Gastrocnemius medialis (tissue), 4 donors: ENCODE measurements at regions not wholly inside any gene's neighbourhood (a gene's known extent, or its start where the extent isn't known, plus 50 kb on each side); places are given as distances from the start of the nearest gene placed in this dataset.

Experiments
- ATAC-seq, 2 donors: fragments of 150-250 bp; one replicate each; pipeline ENCODE4 v1.9.1; 2016
- DNase-seq, 2 donors: peaks; one replicate each; pipeline ENCODE4 v3.0.0-alpha.2; 2019
- H3K27ac ChIP-seq, 4 donors: fragments of 200-600 bp; sonication (generic); 1 replicate in 1 of 4; 2 replicates in 3 of 4; pipeline ENCODE4 v1.5.1; 2016 to 2018; ENCODE audit warnings: mild to moderate bottlenecking in 2 of 4, moderate library complexity in 1 of 4
- H3K27me3 ChIP-seq, 3 donors: fragments of 200-600 bp; sonication (generic) in 2 of 3; 1 replicate in 1 of 3; 2 replicates in 2 of 3; pipeline versions ENCODE4 v1.5.1 to v1.6.0; 2016 to 2019; ENCODE audit warnings: mild to moderate bottlenecking in 1 of 3, moderate library complexity in 1 of 3
- H3K36me3 ChIP-seq, 2 donors: fragments of 200-600 bp; sonication (generic) in 1 of 2; one replicate each; pipeline ENCODE4 v1.5.1; 2017 to 2018
- H3K4me1 ChIP-seq, 2 donors: fragments of 200-600 bp; sonication (generic) in 1 of 2; one replicate each; pipeline ENCODE4 v1.5.1; 2016 to 2017; ENCODE audit warnings: mild to moderate bottlenecking in 2 of 2
- H3K4me3 ChIP-seq, 4 donors: fragments of 200-600 bp; sonication (generic) in 3 of 4; 1 replicate in 1 of 4; 2 replicates in 3 of 4; pipeline ENCODE4 v1.5.1; 2016 to 2019; ENCODE audit warnings: mild to moderate bottlenecking in 2 of 4
- H3K9me3 ChIP-seq, 3 donors: fragments of 200-600 bp; sonication (generic) in 2 of 3; 1 replicate in 1 of 3; 2 replicates in 2 of 3; pipeline ENCODE4 v1.5.1; 2016 to 2019
- CTCF ChIP-seq, 5 experiments: fragments of 450-650 bp in 3 of 5; fragments of 200-600 bp in 2 of 5; sonication (generic) in 2 of 5; IDR thresholded peaks in 4 of 5; conservative IDR thresholded peaks in 1 of 5; 1 replicate in 4 of 5; 2 replicates in 1 of 5; pipeline ENCODE4 v1.5.1; 2016 to 2019; ENCODE audit warnings: antibody characterized with exemption in 5 of 5, mild to moderate bottlenecking in 3 of 5, moderate library complexity in 3 of 5
- POLR2A ChIP-seq, 2 donors: fragments of 450-650 bp; IDR thresholded peaks; one replicate each; pipeline ENCODE4 v1.6.1; 2017; ENCODE audit warnings: antibody characterized with exemption in 2 of 2, mild to moderate bottlenecking in 2 of 2, moderate library complexity in 2 of 2
- in situ Hi-C, 4 donors: fragments of 200-750 bp; cut with MboI; loops; one replicate each; pipeline versions ENCODE4 v1.15.0 to v1.8.0; 2017; ENCODE audit warnings: low sequenced_read_pairs in 4 of 4
- intact Hi-C: fragments of 100-400 bp; cut with DNase I; formaldehyde crosslinking; loops from one replicate; pipeline ENCODE4 v1.15.1; 2023; ENCODE audit warnings: low total_unique reads

DNA sequence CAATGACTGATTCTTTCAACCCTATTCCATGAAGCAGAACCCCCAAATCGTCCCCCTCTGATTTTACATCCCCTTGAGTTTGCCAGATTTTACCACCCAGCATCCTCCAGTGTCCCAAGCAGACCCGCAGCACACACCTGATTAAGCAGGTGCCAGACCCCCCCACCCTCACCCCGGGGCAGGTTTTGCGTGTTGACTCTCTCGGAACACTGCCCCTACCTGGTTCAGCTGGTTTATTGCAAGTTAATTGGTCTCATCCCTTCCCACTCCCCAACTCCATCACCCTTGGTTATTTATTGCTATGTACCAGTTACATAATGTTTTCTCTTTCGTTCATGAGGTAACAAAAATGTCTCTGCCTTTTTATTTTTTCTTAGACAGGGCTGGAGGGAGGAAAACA, 258.4 kb downstream of the BCOR start:
- Histone ChIP-seq H3K36me3 (no peaks in the 10 kb centered on the region), H3K27me3 (no peaks in the 10 kb centered on the region), H3K4me3 (no peak overlapping the region), H3K9me3 (no peaks in the 10 kb centered on the region), H3K4me1 (no peaks in the 10 kb centered on the region), H3K27ac (no peak overlapping the region)
- ATAC-seq (no peak), DNase-seq (no peak)
- TF ChIP-seq POLR2A (IDR thresholded peaks at IDR 0.05) (no peak), CTCF (IDR thresholded peaks at IDR 0.05 in 4 of 5, conservative IDR thresholded peaks at IDR 0.05 in 1 of 5) (no peak)
- intact Hi-C loops = no loop called here
- in situ Hi-C loops = loop anchor here in 1 of 4 donors (25.0 kb wide), 1 partner anchor 423 kb away; no protein-coding TSS in a partner anchor

DNA sequence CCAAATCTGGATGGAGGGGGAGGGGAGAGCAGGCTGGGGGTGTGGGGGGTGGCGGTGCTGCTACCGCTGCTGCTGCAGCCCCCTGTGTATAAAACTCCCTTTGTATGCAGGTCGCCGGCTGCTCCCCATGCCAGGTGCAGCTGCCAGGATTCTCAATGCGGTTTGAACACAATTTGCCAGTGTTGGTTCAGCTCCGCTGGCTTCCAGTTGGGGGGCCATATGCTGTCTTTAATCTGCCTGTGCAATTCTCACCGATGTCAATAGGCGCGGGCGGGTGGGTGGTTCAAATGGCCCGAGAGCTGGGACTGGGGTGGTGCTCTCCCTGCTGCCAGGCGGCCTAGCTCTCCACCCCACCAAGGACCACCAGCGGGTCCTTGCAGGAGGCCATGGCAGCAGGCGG, 257.6 kb downstream of the BCOR start:
- in situ Hi-C loops = loop anchor here in 1 of 4 donors (25.0 kb wide), 1 partner anchor 422 kb away; no protein-coding TSS in a partner anchor
- TF ChIP-seq POLR2A (IDR thresholded peaks at IDR 0.05) (no peak), CTCF (IDR thresholded peaks at IDR 0.05 in 4 of 5, conservative IDR thresholded peaks at IDR 0.05 in 1 of 5) (no peak)
- Histone ChIP-seq H3K27ac (no peak overlapping the region), H3K4me3 (no peak overlapping the region), H3K36me3 (no peaks in the 10 kb centered on the region), H3K4me1 (no peaks in the 10 kb centered on the region), H3K9me3 (no peaks in the 10 kb centered on the region), H3K27me3 (no peaks in the 10 kb centered on the region)
- intact Hi-C loops = no loop called here
- no peak for ATAC-seq
- DNase-seq = no peak

DNA sequence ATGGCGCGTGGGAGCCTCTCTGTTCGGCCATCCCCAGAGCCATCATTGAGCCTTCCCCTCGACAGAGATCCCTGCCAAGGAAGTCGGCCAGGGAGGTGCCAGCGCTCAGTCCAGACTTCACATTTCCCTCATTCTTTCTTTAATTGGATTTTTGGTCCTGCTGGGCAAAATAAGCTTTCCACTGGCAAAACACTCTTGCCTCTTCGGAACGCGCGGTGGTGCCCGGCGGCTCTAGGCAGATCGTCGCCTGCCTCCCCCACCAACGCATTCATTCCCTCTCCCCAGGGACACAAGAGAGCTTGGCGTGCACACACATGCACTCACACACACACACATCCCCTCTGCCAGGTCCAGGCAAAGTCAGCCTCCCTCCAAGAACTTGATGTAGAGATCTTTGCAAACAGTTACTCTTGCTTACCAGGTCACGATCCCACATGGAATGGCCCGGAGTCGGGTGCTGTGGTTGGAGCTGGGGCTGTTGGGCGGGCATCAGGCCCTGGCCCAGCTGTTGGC, 257.1 kb downstream of the BCOR start:
- H3K4me1 ChIP-seq = no peaks in the 10 kb centered on the region
- H3K36me3 ChIP-seq = no peaks in the 10 kb centered on the region
- no peak for DNase-seq
- H3K27me3 ChIP-seq = no peaks in the 10 kb centered on the region
- in situ Hi-C loops = loop anchor here in 1 of 4 donors (25.0 kb wide), 1 partner anchor 422 kb away; no protein-coding TSS in a partner anchor
- TF ChIP-seq POLR2A (IDR thresholded peaks at IDR 0.05) (no peak), CTCF (IDR thresholded peaks at IDR 0.05 in 4 of 5, conservative IDR thresholded peaks at IDR 0.05 in 1 of 5) (no peak)
- no peak overlapping the region for H3K4me3 ChIP-seq
- intact Hi-C loops = no loop called here
- no peak for ATAC-seq
- H3K27ac ChIP-seq = no peak overlapping the region
- no peaks in the 10 kb centered on the region for H3K9me3 ChIP-seq

DNA sequence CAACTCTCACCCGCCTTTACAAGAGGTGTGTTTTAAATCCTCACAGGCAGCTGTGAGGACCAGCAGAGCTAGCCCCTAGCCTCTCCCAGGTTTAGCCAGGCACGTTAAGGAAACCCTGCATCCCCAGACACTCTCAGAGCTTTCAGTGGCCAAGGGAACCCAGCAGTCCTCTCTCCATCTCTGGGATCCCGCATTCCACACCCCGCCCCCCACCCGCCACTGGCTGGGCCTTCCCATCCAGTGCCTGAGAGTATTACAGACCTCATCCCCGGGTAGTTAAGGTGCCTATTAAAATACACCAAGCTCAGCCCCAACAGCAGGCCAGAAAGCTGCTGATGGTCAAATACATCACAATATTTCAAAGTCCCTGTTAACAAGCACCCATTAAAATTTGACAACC, 256.2 kb downstream of the BCOR start:
- no peaks in the 10 kb centered on the region for H3K4me1 ChIP-seq
- ATAC-seq (no peak), DNase-seq (no peak)
- no peaks in the 10 kb centered on the region for H3K9me3 ChIP-seq
- no peak overlapping the region for H3K27ac ChIP-seq
- intact Hi-C loops = no loop called here
- H3K27me3 ChIP-seq = no peaks in the 10 kb centered on the region
- no peak overlapping the region for H3K4me3 ChIP-seq
- in situ Hi-C loops = loop anchor here in 1 of 4 donors (25.0 kb wide), 1 partner anchor 421 kb away; no protein-coding TSS in a partner anchor
- H3K36me3 ChIP-seq = no peaks in the 10 kb centered on the region
- TF ChIP-seq POLR2A (IDR thresholded peaks at IDR 0.05) = no peak
- TF ChIP-seq CTCF (IDR thresholded peaks at IDR 0.05 in 4 of 5, conservative IDR thresholded peaks at IDR 0.05 in 1 of 5) = no peak
